LNCAP (cell line): ENCODE measurements at regions not wholly inside any gene's neighbourhood (a gene's known extent, or its start where the extent isn't known, plus 50 kb on each side); places are given as distances from the start of the nearest gene placed in this dataset.

Experiments used
- CTCF ChIP-seq: fragments of 450-650 bp; IDR thresholded peaks from 2 replicates; pipeline ENCODE4 v1.5.1; 2017; ENCODE audit warnings: mild to moderate bottlenecking

GRCh38 chr1:91585502-91585901 lies 84.9 kb downstream of the CDC7 start:
- no peak for TF ChIP-seq CTCF

DNA sequence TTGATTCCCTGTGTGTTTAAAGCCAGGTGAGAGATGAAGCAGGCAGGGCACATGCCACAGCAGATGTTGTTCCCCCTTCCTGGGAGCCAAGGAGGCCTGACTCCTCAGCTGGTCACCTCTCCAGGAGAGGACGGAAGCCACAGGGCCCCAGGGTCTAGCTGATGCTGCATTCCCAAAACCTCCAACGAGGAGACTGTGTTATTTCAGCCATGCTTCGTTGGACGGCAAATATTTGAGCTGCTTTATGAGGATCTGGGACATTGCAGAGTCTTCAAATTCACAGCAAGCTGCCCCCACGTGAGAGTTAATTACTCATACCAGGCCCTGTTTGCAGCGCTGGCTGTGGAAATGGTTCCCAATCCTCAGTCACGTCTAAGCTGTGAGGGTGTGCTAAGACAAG lies 85.3 kb downstream of the CDC7 start:
- no peak for TF ChIP-seq CTCF

DNA sequence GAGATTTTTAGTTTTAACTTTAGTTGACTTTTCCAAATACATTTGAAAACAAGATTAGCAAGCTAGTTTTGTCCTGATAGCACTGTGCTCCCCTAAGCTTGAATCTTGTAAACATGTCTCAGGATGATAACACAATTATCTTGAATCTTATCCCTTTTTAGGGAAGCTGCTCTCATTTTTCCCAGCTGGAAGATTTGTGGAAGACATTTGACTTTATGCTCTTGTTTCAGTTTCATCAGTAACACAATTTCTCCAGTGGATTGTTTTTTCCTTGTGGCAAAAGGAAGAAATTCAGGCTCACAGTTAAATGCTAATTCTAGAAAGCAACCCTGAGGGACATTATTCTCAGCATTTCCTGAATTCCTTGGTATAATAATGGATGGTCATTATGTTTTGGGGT lies 88.8 kb downstream of the CDC7 start:
- TF ChIP-seq CTCF = no peak

GRCh38 chr1:91591175-91591974 lies 90.7 kb downstream of the CDC7 start:
- no peak for TF ChIP-seq CTCF

DNA sequence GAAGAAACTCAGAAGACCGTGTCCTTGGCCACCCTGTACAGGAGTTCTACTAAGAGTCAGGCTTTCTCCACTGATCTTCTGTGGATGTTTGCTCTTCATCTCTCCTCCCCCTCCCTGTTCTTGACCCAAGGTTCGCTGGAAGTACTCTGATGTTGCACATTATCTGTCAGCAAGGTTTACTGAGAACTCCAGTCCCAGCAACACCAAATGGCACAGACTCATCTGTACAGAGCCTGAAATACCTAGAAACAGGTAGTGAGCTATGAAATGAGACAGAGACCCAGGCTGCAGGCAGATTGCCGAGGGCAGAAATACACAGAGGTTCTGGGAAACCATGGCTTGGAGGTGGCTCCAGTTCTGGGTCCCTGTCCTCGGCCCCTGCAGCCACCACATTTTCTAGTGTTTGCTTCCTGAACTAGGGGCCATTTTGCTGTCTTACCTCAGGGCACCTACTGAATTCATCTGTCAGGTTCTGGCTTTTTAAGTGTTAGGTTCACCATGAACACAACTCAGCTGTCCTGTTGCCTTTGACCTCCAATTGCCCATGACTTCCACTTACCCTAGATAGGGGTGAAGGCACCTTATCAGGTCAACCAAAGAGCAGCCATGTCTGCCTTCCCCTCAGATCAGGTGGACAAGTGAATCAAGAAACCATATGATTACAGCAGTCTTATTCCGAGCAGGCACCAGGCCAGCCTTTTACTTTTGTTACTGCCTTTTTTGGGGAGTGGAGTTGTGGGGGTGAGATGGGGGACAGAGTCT lies 92.2 kb downstream of the CDC7 start:
- TF ChIP-seq CTCF = no peak

GRCh38 chr1:91594383-91595055 lies 93.9 kb downstream of the CDC7 start:
- TF ChIP-seq CTCF = no peak

DNA sequence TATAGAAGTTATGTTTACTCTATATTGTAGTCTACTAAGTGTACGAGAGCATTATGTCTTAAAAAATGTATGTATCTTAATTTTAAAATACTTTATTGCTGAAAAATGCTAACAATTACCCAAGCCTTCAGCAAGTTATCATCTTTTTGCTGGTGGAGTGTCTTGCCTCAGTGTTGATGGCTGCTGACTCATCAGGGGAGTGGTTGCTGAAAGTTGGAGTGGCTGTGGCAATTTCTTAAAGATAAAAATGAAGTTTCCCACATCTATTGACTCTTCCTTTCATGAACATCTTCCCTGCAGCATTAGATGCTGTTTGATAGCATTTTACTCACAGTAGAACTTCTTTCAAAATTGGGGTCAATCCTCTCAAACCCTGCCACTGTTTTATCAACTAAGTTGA lies 95.8 kb downstream of the CDC7 start:
- no peak for TF ChIP-seq CTCF
